ENCODE measurements at regions not wholly inside any gene's neighbourhood (a gene's known extent, or its start where the extent isn't known, plus 50 kb on each side); places are given as distances from the start of the nearest gene placed in this dataset.

- no peak for TF ChIP-seq CTCF (IDR thresholded peaks at IDR 0.05; ENCODE audit: insufficient read depth, low read depth, low read length)
- no peak for TF ChIP-seq EZH2 (IDR thresholded peaks at IDR 0.05; ENCODE audit: insufficient read depth, low read length)
Measured at GRCh38 chr11:34809191-34810106, 106.7 kb downstream of the APIP start.

All from astrocyte (in vitro differentiated cells and primary cell).